Neural progenitor cell (in vitro differentiated cells): ENCODE measurements at regions not wholly inside any gene's neighbourhood (a gene's known extent, or its start where the extent isn't known, plus 50 kb on each side); places are given as distances from the start of the nearest gene placed in this dataset.

Source experiments
- EZH2 ChIP-seq: fragments of 200-600 bp; sonication (generic); IDR thresholded peaks from 2 replicates; pipeline ENCODE4 v1.6.1; 2017; ENCODE audit warnings: antibody characterized with exemption, mild to moderate bottlenecking, moderate library complexity
- EZH2phosphoT487 ChIP-seq: fragments of 200-600 bp; sonication (generic); IDR thresholded peaks from 2 replicates; pipeline ENCODE4 v1.6.1; 2017; ENCODE audit warnings: antibody characterized with exemption
- TF ChIP-seq, protein P1 (sequence below): fragments of 200-600 bp; sonication (generic); IDR thresholded peaks from 2 replicates; pipeline ENCODE4 v1.5.1; 2017; ENCODE audit warnings: antibody characterized with exemption, mild to moderate bottlenecking

DNA sequence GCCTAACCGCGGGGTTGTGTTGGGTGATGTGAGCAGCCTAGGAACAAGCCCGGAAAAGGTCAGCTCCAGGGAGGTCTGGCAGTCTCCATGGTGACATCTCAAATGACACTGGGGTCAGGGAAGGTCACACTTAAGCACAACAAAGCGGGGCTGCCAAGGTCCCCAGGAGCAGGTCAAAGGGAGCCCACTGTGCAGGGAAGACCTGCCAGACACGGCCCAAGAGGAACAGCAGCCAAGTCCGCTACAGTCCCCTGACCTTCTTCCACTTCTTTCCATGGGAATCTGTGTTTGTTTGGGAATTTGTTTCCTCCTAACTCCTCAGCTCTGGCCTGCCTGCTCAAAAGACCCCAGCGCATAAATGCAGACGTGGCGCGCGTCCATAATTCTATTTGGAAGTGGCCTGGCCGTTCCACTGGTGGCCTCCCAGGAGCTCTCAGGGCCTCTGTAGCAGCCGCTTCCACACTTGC, 232.1 kb upstream of the COPS8 start:
- TF ChIP-seq, protein P1, sequence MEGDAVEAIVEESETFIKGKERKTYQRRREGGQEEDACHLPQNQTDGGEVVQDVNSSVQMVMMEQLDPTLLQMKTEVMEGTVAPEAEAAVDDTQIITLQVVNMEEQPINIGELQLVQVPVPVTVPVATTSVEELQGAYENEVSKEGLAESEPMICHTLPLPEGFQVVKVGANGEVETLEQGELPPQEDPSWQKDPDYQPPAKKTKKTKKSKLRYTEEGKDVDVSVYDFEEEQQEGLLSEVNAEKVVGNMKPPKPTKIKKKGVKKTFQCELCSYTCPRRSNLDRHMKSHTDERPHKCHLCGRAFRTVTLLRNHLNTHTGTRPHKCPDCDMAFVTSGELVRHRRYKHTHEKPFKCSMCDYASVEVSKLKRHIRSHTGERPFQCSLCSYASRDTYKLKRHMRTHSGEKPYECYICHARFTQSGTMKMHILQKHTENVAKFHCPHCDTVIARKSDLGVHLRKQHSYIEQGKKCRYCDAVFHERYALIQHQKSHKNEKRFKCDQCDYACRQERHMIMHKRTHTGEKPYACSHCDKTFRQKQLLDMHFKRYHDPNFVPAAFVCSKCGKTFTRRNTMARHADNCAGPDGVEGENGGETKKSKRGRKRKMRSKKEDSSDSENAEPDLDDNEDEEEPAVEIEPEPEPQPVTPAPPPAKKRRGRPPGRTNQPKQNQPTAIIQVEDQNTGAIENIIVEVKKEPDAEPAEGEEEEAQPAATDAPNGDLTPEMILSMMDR: no peak
- TF ChIP-seq EZH2 (no peak), EZH2phosphoT487 (no peak)
